B cell (primary cell): ENCODE measurements at regions not wholly inside any gene's neighbourhood (a gene's known extent, or its start where the extent isn't known, plus 50 kb on each side); places are given as distances from the start of the nearest gene placed in this dataset.

Experiments
- ATAC-seq: fragments of 200-7000 bp; cut with Tn5 transposase; one replicate; pipeline ENCODE4 v1.10.0; 2021; ENCODE audit warnings: low read depth, mild to moderate bottlenecking, moderate number of reproducible peaks, moderate library complexity
- CTCF ChIA-PET: fragments of 350-600 bp; sonication (Branson Sonifier 250); formaldehyde crosslinking; loops from one replicate; lab custom pipeline; 2021; ENCODE audit warnings: antibody characterized with exemption, inconsistent platforms; lab: Charles Lee
- POLR2A ChIA-PET: fragments of 350-600 bp; sonication (Branson Sonifier 250); formaldehyde crosslinking; loops from one replicate; lab custom pipeline; 2021; ENCODE audit warnings: antibody characterized with exemption; lab: Charles Lee
- DNase-seq: peaks from one replicate; pipeline ENCODE4 v3.0.0; 2013
- H2AFZ ChIP-seq: 2 replicates; pipeline ENCODE4 v1.6.1; 2012; ENCODE audit warnings: mild to moderate bottlenecking, low read depth, low read length; ENCODE audit not compliant: insufficient read depth, poor library complexity, severe bottlenecking
- H3K27ac ChIP-seq, 2 donors: 1 replicate in 1 of 2; 2 replicates in 1 of 2; pipeline ENCODE4 v1.5.1; 2012 to 2013; ENCODE audit warnings: low read length in 2 of 2, mild to moderate bottlenecking in 2 of 2, moderate library complexity in 1 of 2
- H3K27me3 ChIP-seq, 4 experiments: fragments of 200-600 bp in 1 of 4; sonication (generic) in 1 of 4; replicated peaks in 1 of 4; 1 replicate in 2 of 4; 2 replicates in 2 of 4; pipeline versions ENCODE4 v1.6.1 to v1.7.0; 2013 to 2016; ENCODE audit warnings: low read length in 3 of 4, mild to moderate bottlenecking in 2 of 4, mixed read lengths in 1 of 4, moderate library complexity in 1 of 4; ENCODE audit not compliant: insufficient read depth in 4 of 4, control insufficient read depth in 3 of 4; ENCODE audit errors: control extremely low read depth in 1 of 4
- H3K36me3 ChIP-seq, 2 experiments: replicated peaks in 1 of 2; 1 replicate in 1 of 2; 2 replicates in 1 of 2; pipeline versions ENCODE4 v1.6.1 to v1.7.1; 2013; ENCODE audit warnings: low read length in 1 of 2; ENCODE audit not compliant: insufficient read depth in 2 of 2, control insufficient read depth in 1 of 2; ENCODE audit errors: control extremely low read depth in 1 of 2, extremely low read depth in 1 of 2
- H3K4me1 ChIP-seq, 2 donors: fragments of 200-600 bp in 1 of 2; sonication (generic) in 1 of 2; 1 replicate in 1 of 2; 2 replicates in 1 of 2; pipeline versions ENCODE4 v1.5.1 to v1.6.1; 2013 to 2017; ENCODE audit warnings: low read length in 2 of 2; ENCODE audit not compliant: control insufficient read depth in 2 of 2, insufficient read depth in 2 of 2
- H3K4me2 ChIP-seq: replicated peaks from 2 replicates; pipeline ENCODE3; 2012; ENCODE audit warnings: mild to moderate bottlenecking, low read depth, low read length; ENCODE audit not compliant: poor library complexity, severe bottlenecking
- H3K4me3 ChIP-seq, 5 experiments: fragments of 200-600 bp in 1 of 5; sonication (generic) in 1 of 5; 1 replicate in 3 of 5; 2 replicates in 2 of 5; pipeline versions ENCODE4 v1.5.1 to v1.7.0; 2011 to 2016; ENCODE audit warnings: low read length in 4 of 5, mild to moderate bottlenecking in 4 of 5, low read depth in 2 of 5, control low read depth in 1 of 5, moderate library complexity in 1 of 5; ENCODE audit not compliant: insufficient read depth in 1 of 5; ENCODE audit errors: control extremely low read depth in 1 of 5, extremely low read depth in 1 of 5
- H3K79me2 ChIP-seq: fragments of 200-600 bp; sonication (generic); one replicate; pipeline ENCODE4 v1.6.0; 2016; ENCODE audit warnings: low read length; ENCODE audit not compliant: control insufficient read depth, insufficient read depth
- H3K9ac ChIP-seq: fragments of 200-600 bp; sonication (generic); 2 replicates; pipeline ENCODE4 v1.6.1; 2017; ENCODE audit warnings: mild to moderate bottlenecking, low read length, moderate library complexity
- H3K9me3 ChIP-seq, 3 donors: one replicate each; pipeline versions ENCODE4 v1.6.1 to v1.7.1; 2013; ENCODE audit warnings: low read length in 2 of 3; ENCODE audit not compliant: control insufficient read depth in 2 of 3, insufficient read depth in 1 of 3; ENCODE audit errors: control extremely low read depth in 1 of 3
- H4K20me1 ChIP-seq: 2 replicates; pipeline ENCODE4 v1.6.0; 2012; ENCODE audit warnings: mild to moderate bottlenecking, low read length; ENCODE audit not compliant: insufficient read depth, control insufficient read depth, poor library complexity, severe bottlenecking
- H3K27ac Mint-ChIP-seq: one replicate; pipeline ENCODE4 v1.8.0; 2021; ENCODE audit warnings: mixed read lengths
- H3K27me3 Mint-ChIP-seq: one replicate; pipeline ENCODE4 v1.8.0; 2021; ENCODE audit warnings: mixed read lengths
- H3K4me1 Mint-ChIP-seq: one replicate; pipeline ENCODE4 v1.8.0; 2021; ENCODE audit warnings: mixed read lengths
- H3K4me3 Mint-ChIP-seq: one replicate; pipeline ENCODE4 v1.8.0; 2021; ENCODE audit warnings: mixed read lengths
- H3K9me3 Mint-ChIP-seq: one replicate; pipeline ENCODE4 v1.8.0; 2022; ENCODE audit warnings: mixed read lengths; ENCODE audit not compliant: insufficient read depth
- CTCF ChIP-seq: fragments of 200-600 bp; IDR thresholded peaks from one replicate; pipeline ENCODE4 v1.8.0; 2022; ENCODE audit warnings: antibody characterized with exemption, mild to moderate bottlenecking
- EZH2 ChIP-seq: IDR thresholded peaks from 2 replicates; pipeline ENCODE4 v1.6.1; 2012; ENCODE audit warnings: borderline replicate concordance, low read depth, mild to moderate bottlenecking, moderate library complexity, low read length; ENCODE audit not compliant: insufficient read depth, poor library complexity, severe bottlenecking
- WGBS: methylation state at CpG from one replicate; pipeline ENCODE4 v1.1.5; 2013; ENCODE audit warnings: missing lambda C conversion rate; ENCODE audit not compliant: insufficient coverage; 5-methylcytosine and 5-hydroxymethylcytosine counted together
- intact Hi-C: fragments of 100-400 bp; cut with micrococcal nuclease; formaldehyde crosslinking; loops from one replicate; pipeline ENCODE4 v1.10.0; 2022

DNA sequence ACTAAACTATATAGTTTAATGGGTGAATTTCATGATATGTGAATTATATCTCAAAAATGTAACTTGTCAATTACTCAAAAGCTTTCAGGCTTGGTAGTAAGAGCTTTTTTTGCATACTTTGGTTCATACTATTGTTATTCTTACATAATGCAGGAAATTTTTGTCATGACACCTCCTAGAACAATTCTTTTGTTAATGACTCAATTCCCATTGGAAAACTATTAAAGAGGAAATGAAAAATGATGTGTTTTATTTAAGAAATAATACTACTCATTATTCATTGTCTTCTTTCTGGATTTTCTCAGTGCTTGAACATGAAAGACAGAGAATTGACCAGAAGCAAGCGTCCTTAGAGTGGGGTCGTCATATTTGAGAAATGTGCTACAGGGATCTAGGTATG is 196.4 kb upstream of the KCNJ16 start:
- intact Hi-C loops = no loop called here
- ATAC-seq = no peak
- Histone ChIP-seq H3K9ac (no peak overlapping the region), H3K27ac (no peak overlapping the region), H3K9me3 (no peaks in the 10 kb centered on the region), H4K20me1 (no peaks in the 10 kb centered on the region), H3K4me1 (no peaks in the 10 kb centered on the region), H3K79me2 (no peaks in the 10 kb centered on the region), H3K27me3 (no peaks in the 10 kb centered on the region), H3K4me2 (no peak overlapping the region), H3K4me3 (no peak overlapping the region), H2AFZ (no peak overlapping the region), H3K36me3 (no peaks in the 10 kb centered on the region)
- no peaks in the 10 kb centered on the region for H3K4me1 Mint-ChIP-seq
- POLR2A ChIA-PET = no interaction called here
- H3K27me3 Mint-ChIP-seq = no peaks in the 10 kb centered on the region
- no peak overlapping the region for H3K27ac Mint-ChIP-seq
- H3K4me3 Mint-ChIP-seq = no peak overlapping the region
- no peak for DNase-seq
- no peaks in the 10 kb centered on the region for H3K9me3 Mint-ChIP-seq
- TF ChIP-seq EZH2 = no peak
- 100% methylated on average over 1 of the region's 2 CpGs for WGBS
- CTCF ChIA-PET = no interaction called here

DNA sequence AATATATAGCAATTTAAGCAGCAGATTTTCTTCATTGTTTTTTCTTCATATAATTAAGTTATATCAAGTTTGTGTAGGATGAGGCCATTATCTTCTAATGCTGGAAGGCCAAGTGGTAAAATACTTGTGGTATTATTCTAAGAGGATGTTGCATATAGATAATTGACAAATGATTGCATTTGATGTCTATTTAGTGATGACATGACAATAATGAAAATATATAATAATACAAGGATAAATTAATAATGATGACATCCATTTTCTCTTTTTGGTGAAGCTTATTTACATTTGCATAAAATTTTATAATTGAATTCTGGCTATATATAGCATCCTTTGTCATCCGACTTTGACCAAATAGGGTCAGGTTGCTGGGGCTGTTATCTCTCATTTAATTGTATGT is 195.4 kb upstream of the KCNJ16 start:
- Mint-ChIP-seq H3K27ac (no peak overlapping the region), H3K27me3 (no peaks in the 10 kb centered on the region), H3K4me3 (no peak overlapping the region), H3K9me3 (no peaks in the 10 kb centered on the region), H3K4me1 (no peaks in the 10 kb centered on the region)
- H4K20me1 ChIP-seq = no peaks in the 10 kb centered on the region
- intact Hi-C loops = no loop called here
- CTCF ChIA-PET = no interaction called here
- H3K9ac ChIP-seq = no peak overlapping the region
- ATAC-seq (no peak), DNase-seq (no peak)
- no peaks in the 10 kb centered on the region for H3K27me3 ChIP-seq
- no peak overlapping the region for H3K27ac ChIP-seq
- no peak overlapping the region for H3K4me3 ChIP-seq
- no peaks in the 10 kb centered on the region for H3K36me3 ChIP-seq
- POLR2A ChIA-PET = no interaction called here
- no peak overlapping the region for H2AFZ ChIP-seq
- H3K4me2 ChIP-seq = no peak overlapping the region
- no CpG with 5 or more reads among the region's 1 CpG for WGBS
- H3K4me1 ChIP-seq = no peaks in the 10 kb centered on the region
- no peaks in the 10 kb centered on the region for H3K9me3 ChIP-seq
- TF ChIP-seq EZH2 = no peak
- no peak for TF ChIP-seq CTCF
- H3K79me2 ChIP-seq = no peaks in the 10 kb centered on the region
